Liver (tissue), 3 donors: ENCODE measurements at regions not wholly inside any gene's neighbourhood (a gene's known extent, or its start where the extent isn't known, plus 50 kb on each side); places are given as distances from the start of the nearest gene placed in this dataset.

Source experiments
- ATF3 ChIP-seq: IDR thresholded peaks from 2 replicates; pipeline ENCODE4 v1.6.1; 2016; ENCODE audit warnings: antibody characterized with exemption
- CTCF ChIP-seq: fragments of 150-350 bp; IDR thresholded peaks from 2 replicates; pipeline ENCODE4 v1.5.1; 2017; ENCODE audit warnings: improper control_type of control experiment, low read depth, low read length; ENCODE audit not compliant: missing input control
- EGR1 ChIP-seq, 2 donors: IDR thresholded peaks; 2 replicates each; pipeline ENCODE4 v1.6.1; 2016 to 2018; ENCODE audit warnings: antibody characterized with exemption in 2 of 2, low read depth in 2 of 2
- FOXA1 ChIP-seq: IDR thresholded peaks from 2 replicates; pipeline ENCODE4 v1.6.1; 2016; ENCODE audit warnings: antibody characterized with exemption
- FOXA2 ChIP-seq: IDR thresholded peaks from 2 replicates; pipeline ENCODE4 v1.6.1; 2016; ENCODE audit warnings: antibody characterized with exemption
- GABPA ChIP-seq, 2 donors: IDR thresholded peaks in 1 of 2; conservative IDR thresholded peaks in 1 of 2; 2 replicates each; pipeline ENCODE4 v1.6.1; 2016; ENCODE audit warnings: antibody characterized with exemption in 2 of 2, mild to moderate bottlenecking in 1 of 2, moderate library complexity in 1 of 2
- HNF4A ChIP-seq, 2 donors: conservative IDR thresholded peaks; 2 replicates each; pipeline ENCODE4 v1.6.1; 2016; ENCODE audit warnings: antibody characterized with exemption in 2 of 2, mild to moderate bottlenecking in 2 of 2
- JUND ChIP-seq, 2 donors: IDR thresholded peaks; 2 replicates each; pipeline ENCODE4 v1.6.1; 2016; ENCODE audit warnings: antibody characterized with exemption in 2 of 2
- MAX ChIP-seq: IDR thresholded peaks from 2 replicates; pipeline ENCODE4 v1.6.1; 2016; ENCODE audit warnings: antibody characterized with exemption
- RAD21 ChIP-seq, 2 donors: IDR thresholded peaks; 2 replicates each; pipeline ENCODE4 v1.6.1; 2016; ENCODE audit warnings: antibody characterized with exemption in 2 of 2, mild to moderate bottlenecking in 2 of 2
- REST ChIP-seq: IDR thresholded peaks from 2 replicates; pipeline ENCODE4 v1.6.1; 2016; ENCODE audit warnings: antibody characterized with exemption, mild to moderate bottlenecking
- TAF1 ChIP-seq: conservative IDR thresholded peaks from 2 replicates; pipeline ENCODE4 v1.6.1; 2016; ENCODE audit warnings: antibody characterized with exemption, mild to moderate bottlenecking
- YY1 ChIP-seq: IDR thresholded peaks from 2 replicates; pipeline ENCODE4 v1.6.1; 2016; ENCODE audit warnings: antibody characterized with exemption, mild to moderate bottlenecking
- donor health status: healthy.
- donor health status: healthy.

GRCh38 chr3:31367518-31367917 lies 165.2 kb upstream of the STT3B start:
- TF ChIP-seq CTCF (no peak), GABPA (IDR thresholded peaks at IDR 0.05 in 1 of 2, conservative IDR thresholded peaks at IDR 0.05 in 1 of 2) (no peak), TAF1 (no peak), FOXA1 (no peak), YY1 (no peak), RAD21 (IDR thresholded peaks at IDR 0.05) (no peak), MAX (no peak), ATF3 (no peak), REST (no peak), HNF4A (conservative IDR thresholded peaks at IDR 0.05) (no peak), FOXA2 (no peak), EGR1 (IDR thresholded peaks at IDR 0.05; ENCODE audit: low read depth in 2 of 2) (no peak), JUND (IDR thresholded peaks at IDR 0.05) (no peak)
